GM12878 (cell line): ENCODE measurements at regions not wholly inside any gene's neighbourhood (a gene's known extent, or its start where the extent isn't known, plus 50 kb on each side); places are given as distances from the start of the nearest gene placed in this dataset.

Experiments used
- ATAC-seq: fragments of 200-7000 bp; cut with Tn5 transposase; 3 replicates; pipeline ENCODE4 v1.9.1; 2020; ENCODE audit warnings: mild to moderate bottlenecking, moderate library complexity
- BruUV-seq: library from RNA; stranded (reverse); fragments of 400-500 nt; replicated peaks from 2 replicates; lab custom pipeline; 2021; lab: Mats Ljungman, UMichigan
- CTCF ChIA-PET: fragments of 300-600 bp; sonication (Branson Sonifier 250); formaldehyde crosslinking; extraction: SDS; loops from one replicate; lab custom pipeline; 2021; ENCODE audit warnings: inconsistent platforms; lab: Yijun Ruan, JAX
- POLR2A ChIA-PET: fragments of 350-600 bp; formaldehyde crosslinking; extraction: SDS; loops from one replicate; lab custom pipeline; 2021; ENCODE audit warnings: inconsistent platforms; lab: Charles Lee
- RAD21 ChIA-PET: fragments of 300-600 bp; sonication (Branson Sonifier 250); formaldehyde crosslinking; loops from one replicate; lab custom pipeline; 2023; ENCODE audit warnings: antibody characterized with exemption; ENCODE audit not compliant: unreplicated experiment; lab: Charles Lee
- SMC1A ChIA-PET: fragments of 300-600 bp; sonication (Branson Sonifier 250); formaldehyde crosslinking; loops from one replicate; lab custom pipeline; 2023; ENCODE audit not compliant: unreplicated experiment, uncharacterized antibody; lab: Charles Lee
- DNase-seq: peaks from one replicate; pipeline ENCODE4 v3.0.0-alpha.2; 2011; ENCODE audit warnings: low read depth, low spot score
- FAIRE-seq: peaks from 3 replicates; lab custom pipeline; 2011; peaks lifted over from hg19 to GRCh38; lab: Jason Lieb, UNC
- H2AFZ ChIP-seq: 2 replicates; pipeline ENCODE4 v1.6.0; 2011; ENCODE audit warnings: low read depth, low read length, control low read depth; ENCODE audit not compliant: control insufficient read depth
- H3K27ac ChIP-seq: 2 replicates; pipeline ENCODE4 v1.5.1; 2011; ENCODE audit warnings: control low read depth; ENCODE audit not compliant: control insufficient read depth, insufficient read depth
- H3K27me3 ChIP-seq, 2 experiments: replicated peaks in 1 of 2; 2 replicates each; pipeline versions ENCODE4 v1.6.0 to v1.6.1; 2011; ENCODE audit warnings: low read length in 1 of 2; ENCODE audit not compliant: control insufficient read depth in 2 of 2, insufficient read depth in 2 of 2
- H3K36me3 ChIP-seq, 2 experiments: 2 replicates each; pipeline ENCODE4 v1.5.1; 2011; ENCODE audit warnings: low read length in 1 of 2; ENCODE audit not compliant: control insufficient read depth in 2 of 2, insufficient read depth in 2 of 2
- H3K4me1 ChIP-seq: 2 replicates; pipeline ENCODE4 v1.6.1; 2011; ENCODE audit warnings: mild to moderate bottlenecking, low read length, moderate library complexity, mixed read lengths; ENCODE audit not compliant: control insufficient read depth, insufficient read depth
- H3K4me2 ChIP-seq: 2 replicates; pipeline ENCODE4 v1.6.0; 2011; ENCODE audit warnings: control low read depth; ENCODE audit not compliant: control insufficient read depth, insufficient read depth
- H3K4me3 ChIP-seq: fragments of 200-600 bp; sonication (generic); 2 replicates; pipeline ENCODE4 v1.5.1; 2016
- H3K79me2 ChIP-seq: 2 replicates; pipeline ENCODE4 v1.6.0; 2011; ENCODE audit warnings: low read length; ENCODE audit not compliant: control insufficient read depth, insufficient read depth
- H3K9ac ChIP-seq: 2 replicates; pipeline ENCODE4 v1.8.0; 2011; ENCODE audit warnings: low read length, control low read depth, mixed read lengths; ENCODE audit not compliant: control insufficient read depth, insufficient read depth
- H3K9me3 ChIP-seq: replicated peaks from 3 replicates; pipeline ENCODE4 v1.5.1; 2011; ENCODE audit warnings: mild to moderate bottlenecking, low read length; ENCODE audit not compliant: control insufficient read depth, insufficient read depth
- H4K20me1 ChIP-seq: 2 replicates; pipeline ENCODE4 v1.6.0; 2011; ENCODE audit not compliant: control insufficient read depth, insufficient read depth
- CHD4 ChIP-seq: fragments of 200-600 bp; sonication (generic); IDR thresholded peaks from 2 replicates; pipeline ENCODE4 v1.6.1; 2016; ENCODE audit warnings: mild to moderate bottlenecking
- EED ChIP-seq: sonication (generic); IDR thresholded peaks from 2 replicates; pipeline ENCODE4 v1.6.1; 2016; ENCODE audit warnings: antibody characterized with exemption, low read depth
- EGR1 ChIP-seq, 2 experiments: IDR thresholded peaks; 1 replicate in 1 of 2; 2 replicates in 1 of 2; pipeline ENCODE4 v1.6.1; 2011 to 2012; ENCODE audit warnings: low read depth in 2 of 2, low read length in 2 of 2, borderline replicate concordance in 1 of 2, mild to moderate bottlenecking in 1 of 2, moderate library complexity in 1 of 2
- HDAC6 ChIP-seq: fragments of 200-600 bp; sonication (generic); IDR thresholded peaks from one replicate; pipeline ENCODE4 v1.8.0; 2017; ENCODE audit warnings: antibody characterized with exemption; ENCODE audit not compliant: unreplicated experiment
- IKZF2 ChIP-seq, 2 experiments: fragments of 450-650 bp; IDR thresholded peaks; 2 replicates each; pipeline ENCODE4 v1.6.1; 2017; ENCODE audit warnings: mild to moderate bottlenecking in 2 of 2, moderate library complexity in 2 of 2
- KLF5 ChIP-seq: fragments of 450-650 bp; IDR thresholded peaks from 2 replicates; pipeline ENCODE4 v1.6.1; 2014; ENCODE audit warnings: mild to moderate bottlenecking; ENCODE audit not compliant: partially characterized antibody
- NR2C1 ChIP-seq: fragments of 450-650 bp; IDR thresholded peaks from 2 replicates; pipeline ENCODE4 v1.6.1; 2017; ENCODE audit warnings: antibody characterized with exemption, mild to moderate bottlenecking, moderate library complexity
- RELB ChIP-seq: fragments of 450-650 bp; IDR thresholded peaks from 2 replicates; pipeline ENCODE4 v1.6.1; 2017; ENCODE audit warnings: low read depth, mild to moderate bottlenecking, moderate library complexity
- SREBF1 ChIP-seq: IDR thresholded peaks from 2 replicates; pipeline ENCODE4 v1.6.1; 2012; ENCODE audit warnings: mild to moderate bottlenecking, low read length
- STAT1 ChIP-seq: fragments of 450-650 bp; conservative IDR thresholded peaks from 2 replicates; pipeline ENCODE4 v1.6.1; 2014; ENCODE audit warnings: antibody characterized with exemption, mild to moderate bottlenecking
- TCF7 ChIP-seq: IDR thresholded peaks from 2 replicates; pipeline ENCODE4 v1.6.1; 2014; ENCODE audit warnings: antibody characterized with exemption, borderline replicate concordance
- ZNF217 ChIP-seq: fragments of 450-650 bp; IDR thresholded peaks from 2 replicates; pipeline ENCODE4 v1.6.1; 2017; ENCODE audit warnings: antibody characterized with exemption, mild to moderate bottlenecking
- ZNF592 ChIP-seq: fragments of 450-650 bp; IDR thresholded peaks from 2 replicates; pipeline ENCODE4 v1.6.1; 2017; ENCODE audit warnings: mild to moderate bottlenecking, moderate library complexity
- in situ Hi-C: fragments of 300-500 bp; cut with MboI; formaldehyde crosslinking; loops from 9 replicates; pipeline ENCODE4 v1.14.3; 2018; ENCODE audit warnings: mixed read lengths
- intact Hi-C: fragments of 100-400 bp; cut with micrococcal nuclease; formaldehyde crosslinking; loops from one replicate; pipeline ENCODE4 v1.14.2; 2022; ENCODE audit not compliant: unreplicated experiment

GRCh38 chr9:79284081-79284480 is 287.7 kb upstream of the TLE4 start:
- Histone ChIP-seq H3K9me3 (no peaks in the 10 kb centered on the region), H3K27ac (no peak overlapping the region), H3K36me3 (no peaks in the 10 kb centered on the region), H3K4me1 (no peaks in the 10 kb centered on the region), H3K4me3 (no peak overlapping the region), H3K9ac (no peak overlapping the region), H4K20me1 (no peaks in the 10 kb centered on the region), H2AFZ (no peak overlapping the region), H3K79me2 (no peaks in the 10 kb centered on the region), H3K4me2 (no peak overlapping the region), H3K27me3 (no peaks in the 10 kb centered on the region)
- ChIA-PET CTCF (interaction anchor here (1.1 kb wide), 1 partner anchor 13 kb away, joined by 3 read pairs; no protein-coding TSS in a partner anchor), SMC1A (no interaction called here), POLR2A (no interaction called here), RAD21 (no interaction called here)
- TF ChIP-seq IKZF2 (IDR thresholded peaks at IDR 0.05) (no peak), RELB (no peak), EGR1 (IDR thresholded peaks at IDR 0.05; ENCODE audit: borderline replicate concordance in 1 of 2, low read depth in 2 of 2, low read length in 2 of 2) (no peak), STAT1 (no peak), ZNF217 (no peak), EED (no peak), KLF5 (no peak), NR2C1 (no peak), HDAC6 (no peak), SREBF1 (no peak), CHD4 (no peak), TCF7 (no peak), ZNF592 (no peak)
- no TSS peak for BruUV-seq
- intact Hi-C loops, result no loop called here
- DNase-seq, result no peak
- FAIRE-seq, result no peak
- in situ Hi-C loops, result no loop called here
- ATAC-seq, result no peak
